Mesendoderm (in vitro differentiated cells): ENCODE measurements at regions not wholly inside any gene's neighbourhood (a gene's known extent, or its start where the extent isn't known, plus 50 kb on each side); places are given as distances from the start of the nearest gene placed in this dataset.
A peak's percentile ranks its signal among the peaks of the same experiment; 100 is the strongest.
"Not testable (repeated sequence)": the region's sequence is repeated elsewhere in the genome, so short reads cannot be mapped to it uniquely, and the experiment has no call there.

Experiments used
- DNase-seq: peaks from one replicate; pipeline ENCODE4 v3.0.0; 2013
- H2AK5ac ChIP-seq: 2 replicates; pipeline ENCODE4 v1.6.1; 2013; ENCODE audit warnings: low read length, inconsistent platforms
- H2BK120ac ChIP-seq: 2 replicates; pipeline ENCODE4 v1.6.1; 2013; ENCODE audit warnings: low read depth, mild to moderate bottlenecking, low read length, moderate library complexity, mixed read lengths
- H2BK15ac ChIP-seq: replicated peaks from 2 replicates; pipeline ENCODE4 v1.6.1; 2013; ENCODE audit warnings: low read depth, mild to moderate bottlenecking, moderate library complexity
- H2BK5ac ChIP-seq: 2 replicates; pipeline ENCODE4 v1.6.1; 2013; ENCODE audit warnings: low read length, inconsistent platforms
- H3K18ac ChIP-seq: 2 replicates; pipeline ENCODE4 v1.6.1; 2013; ENCODE audit warnings: mild to moderate bottlenecking, low read length, mixed read lengths
- H3K23ac ChIP-seq: one replicate; pipeline ENCODE4 v1.6.1; 2013; ENCODE audit warnings: low read length
- H3K27ac ChIP-seq: 2 replicates; pipeline ENCODE4 v1.5.1; 2013; ENCODE audit warnings: low read depth, mild to moderate bottlenecking, inconsistent platforms, low read length, moderate library complexity
- H3K27me3 ChIP-seq: 2 replicates; pipeline ENCODE4 v1.6.1; 2013; ENCODE audit warnings: low read length, control low read depth, mild to moderate bottlenecking, inconsistent platforms; ENCODE audit not compliant: insufficient read depth, poor library complexity
- H3K36me3 ChIP-seq: 2 replicates; pipeline ENCODE4 v1.6.1; 2013; ENCODE audit warnings: low read length, inconsistent platforms; ENCODE audit not compliant: control insufficient read depth, insufficient read depth
- H3K4ac ChIP-seq: one replicate; pipeline ENCODE4 v1.6.1; 2013; ENCODE audit warnings: low read depth, mild to moderate bottlenecking, low read length, moderate library complexity
- H3K4me1 ChIP-seq: 2 replicates; pipeline ENCODE4 v1.6.1; 2013; ENCODE audit warnings: low read depth, low read length, inconsistent platforms; ENCODE audit not compliant: control insufficient read depth
- H3K4me2 ChIP-seq: 2 replicates; pipeline ENCODE4 v1.6.1; 2013; ENCODE audit warnings: low read length
- H3K4me3 ChIP-seq: 2 replicates; pipeline ENCODE4 v1.5.1; 2013; ENCODE audit warnings: mild to moderate bottlenecking, low read length
- H3K56ac ChIP-seq: one replicate; pipeline ENCODE4 v1.6.1; 2013; ENCODE audit warnings: low read length
- H3K79me1 ChIP-seq: 2 replicates; pipeline ENCODE4 v1.6.1; 2013; ENCODE audit warnings: low read length, inconsistent platforms
- H3K79me2 ChIP-seq: 2 replicates; pipeline ENCODE4 v1.6.1; 2013; ENCODE audit warnings: mild to moderate bottlenecking, low read length; ENCODE audit not compliant: control insufficient read depth, insufficient read depth
- H3K9ac ChIP-seq: 2 replicates; pipeline ENCODE4 v1.6.1; 2013; ENCODE audit warnings: low read length, inconsistent platforms
- H4K5ac ChIP-seq: one replicate; pipeline ENCODE4 v1.6.1; 2013; ENCODE audit warnings: low read length
- H4K8ac ChIP-seq: one replicate; pipeline ENCODE4 v1.6.1; 2013; ENCODE audit warnings: low read depth, mild to moderate bottlenecking, control low read depth, low read length, moderate library complexity
- WGBS: extraction: QIAGEN DNeasy Blood & Tissue Kit; methylation state at CpG from one replicate; pipeline ENCODE4 v1.1.7; 2013; ENCODE audit warnings: low lambda C conversion rate, missing lambda C conversion rate; ENCODE audit not compliant: insufficient coverage; ENCODE audit errors: extremely low coverage; 5-methylcytosine and 5-hydroxymethylcytosine counted together

DNA sequence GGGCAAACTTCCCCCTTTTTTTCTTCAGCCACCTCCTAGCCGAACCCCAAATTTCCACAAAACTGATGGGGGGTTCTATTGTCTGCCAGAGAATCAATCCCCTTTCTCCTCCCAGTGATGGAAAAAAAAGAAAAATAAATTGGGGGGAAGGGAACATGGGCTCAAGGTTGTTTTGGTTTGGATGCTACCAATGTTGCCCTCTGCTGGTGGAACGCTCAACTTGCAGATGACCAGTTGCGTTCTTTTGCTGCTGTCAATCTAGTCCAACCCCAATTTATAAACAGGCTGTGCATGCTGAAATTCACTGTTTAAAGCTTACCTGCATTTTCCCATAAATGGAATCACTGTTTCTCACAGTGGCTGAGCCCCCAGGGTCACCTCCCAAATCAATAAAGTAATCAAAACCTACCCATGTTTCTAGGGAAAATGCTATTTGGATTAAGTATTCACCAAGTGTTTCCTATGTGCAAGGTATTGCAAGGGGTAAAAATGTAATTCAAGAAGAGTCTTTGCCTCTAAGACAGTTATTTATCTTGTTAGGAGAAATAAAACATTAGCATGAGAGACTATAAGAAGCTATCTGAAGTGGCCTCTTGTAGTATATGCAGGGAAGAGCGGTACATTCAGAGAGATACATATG is 116.7 kb upstream of the TMEM164 start:
- no peaks in the 10 kb centered on the region for H3K79me2 ChIP-seq
- H2AK5ac ChIP-seq = no peak overlapping the region

DNA sequence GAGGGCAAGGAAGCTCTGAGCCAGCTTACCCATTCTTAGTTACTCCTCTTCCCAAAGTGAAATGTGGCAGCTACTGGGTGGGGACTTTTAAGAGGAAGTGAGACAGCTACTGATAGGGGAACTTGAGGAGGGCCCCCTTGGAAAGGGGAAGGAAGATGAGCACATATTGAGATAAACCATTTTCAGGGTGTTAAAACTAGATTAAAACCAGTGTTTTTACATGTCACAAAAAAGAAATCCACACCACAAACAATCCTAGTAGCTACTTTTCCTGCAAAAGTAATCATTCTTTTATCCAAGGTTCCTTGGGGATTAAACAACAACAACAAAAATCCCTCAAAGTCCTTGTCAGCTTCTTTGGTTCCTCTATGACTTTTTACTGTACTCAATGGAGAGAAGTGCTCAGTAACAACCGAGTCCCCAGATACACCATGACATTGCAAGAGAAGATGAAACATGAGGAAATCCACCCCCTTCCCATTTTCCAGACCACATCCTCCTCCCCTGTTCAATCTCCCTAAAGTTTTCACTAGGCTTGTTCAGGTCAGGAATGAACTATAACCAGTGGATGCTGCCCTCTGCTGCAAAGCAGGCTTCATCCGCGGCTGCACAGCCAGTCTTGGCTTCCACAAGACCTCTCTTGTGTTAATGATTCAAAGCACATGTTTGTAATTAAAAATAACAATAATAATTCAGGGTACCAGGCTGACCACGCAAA is 113.5 kb upstream of the TMEM164 start:
- no peak overlapping the region for H2AK5ac ChIP-seq
- WGBS = no CpG with 5 or more reads among the region's 4 CpGs
- H3K27ac ChIP-seq = no peak overlapping the region
- no peaks in the 10 kb centered on the region for H3K79me2 ChIP-seq
- no peak overlapping the region for H3K23ac ChIP-seq
- H3K27me3 ChIP-seq = no peaks in the 10 kb centered on the region
- H3K56ac ChIP-seq = no peak overlapping the region
- no peak overlapping the region for H2BK5ac ChIP-seq
- H3K4me2 ChIP-seq = no peak overlapping the region
- H3K4me3 ChIP-seq = no peak overlapping the region
- H3K36me3 ChIP-seq = no peaks in the 10 kb centered on the region
- H3K18ac ChIP-seq = no peak overlapping the region
- H4K8ac ChIP-seq = no peak overlapping the region
- no peak overlapping the region for H4K5ac ChIP-seq
- H3K4ac ChIP-seq = no peak overlapping the region
- H2BK15ac ChIP-seq = no peak overlapping the region
- H3K9ac ChIP-seq = no peak overlapping the region
- peak; percentile 15 for DNase-seq
- no peaks in the 10 kb centered on the region for H3K79me1 ChIP-seq
- H3K4me1 ChIP-seq = no peaks in the 10 kb centered on the region
- H2BK120ac ChIP-seq = no peak overlapping the region

More for the DNA sequence above, 116.7 kb upstream of the TMEM164 start:
- Histone ChIP-seq H3K56ac (no peak overlapping the region), H3K36me3 (no peaks in the 10 kb centered on the region), H4K8ac (no peak overlapping the region), H3K18ac (no peak overlapping the region), H3K4me2 (no peak overlapping the region), H3K4me1 (no peaks in the 10 kb centered on the region), H3K23ac (no peak overlapping the region), H3K4ac (no peak overlapping the region), H2BK5ac (no peak overlapping the region), H4K5ac (no peak overlapping the region), H2BK120ac (no peak overlapping the region), H3K27ac (no peak overlapping the region), H3K79me1 (no peaks in the 10 kb centered on the region), H2BK15ac (no peak overlapping the region), H3K4me3 (no peak overlapping the region), H3K27me3 (no peaks in the 10 kb centered on the region), H3K9ac (no peak overlapping the region)
- no CpG with 5 or more reads among the region's 4 CpGs for WGBS
- DNase-seq = peak; percentile 39

DNA sequence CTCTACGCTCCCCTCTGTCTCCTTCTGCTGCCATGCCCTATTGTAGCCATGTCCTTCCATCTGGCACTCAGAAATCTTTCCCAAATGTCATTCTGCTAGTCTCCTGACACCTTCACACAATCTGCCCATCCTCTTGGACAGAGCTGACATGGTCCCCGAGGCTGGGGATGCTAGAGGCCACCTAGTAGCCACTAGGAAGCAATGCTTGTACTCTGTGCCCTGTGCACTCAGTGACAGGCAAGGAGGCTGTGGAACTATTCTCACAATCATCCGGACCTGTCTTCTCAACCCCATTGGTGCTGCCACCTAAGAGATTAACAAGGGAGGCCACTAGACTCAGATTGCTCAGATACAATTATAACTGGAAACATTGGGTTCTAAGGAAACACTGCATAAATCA is 112.6 kb upstream of the TMEM164 start:
- H3K9ac ChIP-seq = no peak overlapping the region
- H3K36me3 ChIP-seq = no peaks in the 10 kb centered on the region
- no peaks in the 10 kb centered on the region for H3K79me1 ChIP-seq
- no peak overlapping the region for H3K18ac ChIP-seq
- no peak for DNase-seq
- no CpG with 5 or more reads among the region's 3 CpGs for WGBS
- no peak overlapping the region for H3K4me2 ChIP-seq
- H3K4me3 ChIP-seq = no peak overlapping the region
- H3K27me3 ChIP-seq = no peaks in the 10 kb centered on the region
- no peak overlapping the region for H3K23ac ChIP-seq
- no peak overlapping the region for H3K4ac ChIP-seq
- no peaks in the 10 kb centered on the region for H3K4me1 ChIP-seq
- H3K56ac ChIP-seq = no peak overlapping the region
- H3K79me2 ChIP-seq = no peaks in the 10 kb centered on the region
- H4K8ac ChIP-seq = no peak overlapping the region
- no peak overlapping the region for H2AK5ac ChIP-seq
- H4K5ac ChIP-seq = no peak overlapping the region
- no peak overlapping the region for H2BK5ac ChIP-seq
- no peak overlapping the region for H2BK120ac ChIP-seq
- H2BK15ac ChIP-seq = no peak overlapping the region
- no peak overlapping the region for H3K27ac ChIP-seq

- no peaks in the 10 kb centered on the region for H3K79me2 ChIP-seq
- no peaks in the 10 kb centered on the region for H3K79me1 ChIP-seq
- H3K27ac ChIP-seq = no peak overlapping the region
- no peak overlapping the region for H3K4me3 ChIP-seq
- H3K18ac ChIP-seq = no peak overlapping the region
- H3K4ac ChIP-seq = no peak overlapping the region
- H3K56ac ChIP-seq = no peak overlapping the region
- no peak overlapping the region for H2BK15ac ChIP-seq
- H2AK5ac ChIP-seq = no peak overlapping the region
- no peaks in the 10 kb centered on the region for H3K36me3 ChIP-seq
- no peaks in the 10 kb centered on the region for H3K4me1 ChIP-seq
- no peak overlapping the region for H4K8ac ChIP-seq
- peak; percentile 81 for DNase-seq
- H3K23ac ChIP-seq = no peak overlapping the region
- H4K5ac ChIP-seq = no peak overlapping the region
- no peak overlapping the region for H2BK120ac ChIP-seq
- no peaks in the 10 kb centered on the region for H3K27me3 ChIP-seq
- no peak overlapping the region for H3K4me2 ChIP-seq
- no peak overlapping the region for H2BK5ac ChIP-seq
- WGBS = no CpG with 5 or more reads among the region's 7 CpGs
- H3K9ac ChIP-seq = no peak overlapping the region
Measured at GRCh38 chrX:109890910-109891502, 111.9 kb upstream of the TMEM164 start.

DNA sequence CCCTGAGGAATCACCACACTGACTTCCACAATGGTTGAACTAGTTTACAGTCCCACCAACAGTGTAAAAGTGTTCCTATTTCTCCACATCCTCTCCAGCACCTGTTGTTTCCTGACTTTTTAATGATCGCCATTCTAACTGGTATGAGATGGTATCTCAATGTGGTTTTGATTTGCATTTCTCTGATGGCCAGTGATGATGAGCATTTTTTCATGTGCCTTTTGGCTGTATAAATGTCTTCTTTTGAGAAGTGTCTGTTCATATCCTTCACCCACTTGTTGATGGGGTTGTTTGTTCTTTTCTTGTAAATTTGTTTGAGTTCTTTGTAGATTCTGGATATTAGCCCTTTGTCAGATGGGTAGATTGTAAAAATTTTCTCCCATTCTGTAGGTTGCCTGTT is 106.9 kb upstream of the TMEM164 start:
- H3K4me3 ChIP-seq, H4K5ac ChIP-seq, H2BK15ac ChIP-seq, H3K23ac ChIP-seq, H3K79me2 ChIP-seq, H3K56ac ChIP-seq, H2BK120ac ChIP-seq, H3K4ac ChIP-seq, H2AK5ac ChIP-seq, DNase-seq, H3K4me2 ChIP-seq, H3K27me3 ChIP-seq, H2BK5ac ChIP-seq, H3K9ac ChIP-seq, H3K4me1 ChIP-seq, H3K79me1 ChIP-seq, H4K8ac ChIP-seq, H3K18ac ChIP-seq, H3K36me3 ChIP-seq, H3K27ac ChIP-seq: not testable (repeated sequence)
- no CpG with 5 or more reads among the region's 1 CpG for WGBS
